H1 (cell line): ENCODE measurements at regions not wholly inside any gene's neighbourhood (a gene's known extent, or its start where the extent isn't known, plus 50 kb on each side); places are given as distances from the start of the nearest gene placed in this dataset.

ENCODE experiments used
- CTCF ChIA-PET: fragments of 300-600 bp; sonication (Branson Sonifier 250); formaldehyde crosslinking; loops from one replicate; lab custom pipeline; 2021; ENCODE audit not compliant: partially characterized antibody; lab: Charles Lee
- POLR2A ChIA-PET: fragments of 300-600 bp; sonication (Branson Sonifier 250); formaldehyde crosslinking; loops from one replicate; lab custom pipeline; 2021; ENCODE audit warnings: inconsistent platforms; ENCODE audit not compliant: partially characterized antibody; lab: Charles Lee
- DNase-seq, 2 experiments: peaks; one replicate each; pipeline versions ENCODE4 v3.0.0 to v3.0.0-alpha.2; 2010 to 2022; ENCODE audit warnings: low spot score in 2 of 2, low read depth in 1 of 2, mixed read lengths in 1 of 2
- FAIRE-seq: peaks from 2 replicates; lab custom pipeline; 2011; peaks lifted over from hg19 to GRCh38; lab: Jason Lieb, UNC
- H2AFZ ChIP-seq: 2 replicates; pipeline ENCODE4 v1.8.1; 2012; ENCODE audit warnings: low read length, inconsistent platforms
- H2AK5ac ChIP-seq: 2 replicates; pipeline ENCODE4 v1.6.1; 2013; ENCODE audit warnings: low read depth, low read length
- H2BK120ac ChIP-seq: replicated peaks from 2 replicates; pipeline ENCODE3; 2013; ENCODE audit warnings: low read depth, low read length, inconsistent platforms
- H2BK12ac ChIP-seq: 2 replicates; pipeline ENCODE4 v1.6.1; 2013; ENCODE audit warnings: low read depth, low read length
- H2BK15ac ChIP-seq: 2 replicates; pipeline ENCODE4 v1.6.1; 2013; ENCODE audit warnings: low read length
- H2BK20ac ChIP-seq: 2 replicates; pipeline ENCODE4 v1.6.1; 2013; ENCODE audit warnings: low read length
- H2BK5ac ChIP-seq: 2 replicates; pipeline ENCODE4 v1.6.1; 2013; ENCODE audit warnings: low read depth, low read length
- H3K14ac ChIP-seq: 2 replicates; pipeline ENCODE4 v1.6.1; 2013; ENCODE audit warnings: inconsistent platforms; ENCODE audit not compliant: insufficient read length
- H3K18ac ChIP-seq: 2 replicates; pipeline ENCODE4 v1.6.1; 2013; ENCODE audit warnings: low read length; ENCODE audit errors: extremely low read depth
- H3K23ac ChIP-seq: 2 replicates; pipeline ENCODE4 v1.6.1; 2013; ENCODE audit warnings: inconsistent platforms; ENCODE audit not compliant: insufficient read length
- H3K23me2 ChIP-seq: 2 replicates; pipeline ENCODE4 v1.6.1; 2013; ENCODE audit warnings: low read depth, low read length
- H3K27ac ChIP-seq: 2 replicates; pipeline ENCODE4 v1.6.1; 2011; ENCODE audit warnings: low read depth, low read length, inconsistent platforms
- H3K27me3 ChIP-seq, 4 experiments: replicated peaks in 1 of 4; 1 replicate in 1 of 4; 2 replicates in 3 of 4; pipeline versions ENCODE4 v1.6.1 to v1.8.1; 2011 to 2013; ENCODE audit warnings: low read length in 3 of 4, mild to moderate bottlenecking in 3 of 4, inconsistent platforms in 2 of 4, mixed read lengths in 2 of 4, moderate library complexity in 1 of 4; ENCODE audit not compliant: control insufficient read depth in 3 of 4, insufficient read depth in 3 of 4; ENCODE audit errors: extremely low read depth in 1 of 4
- H3K36me3 ChIP-seq, 4 experiments: 2 replicates each; pipeline versions ENCODE4 v1.6.1 to v1.8.1; 2011 to 2013; ENCODE audit warnings: mild to moderate bottlenecking in 4 of 4, low read length in 3 of 4, moderate library complexity in 2 of 4, control low read depth in 1 of 4, inconsistent platforms in 1 of 4; ENCODE audit not compliant: insufficient read depth in 4 of 4, control insufficient read depth in 2 of 4
- H3K4ac ChIP-seq: replicated peaks from 2 replicates; pipeline ENCODE3; 2013; ENCODE audit warnings: low read length, low read depth, mixed read lengths, inconsistent platforms; ENCODE audit not compliant: insufficient read length
- H3K4me1 ChIP-seq, 4 experiments: replicated peaks in 1 of 4; 1 replicate in 1 of 4; 2 replicates in 3 of 4; pipeline versions ENCODE4 v1.6.1 to v1.8.1; 2011 to 2013; ENCODE audit warnings: low read length in 3 of 4, inconsistent platforms in 2 of 4, mixed read lengths in 1 of 4; ENCODE audit not compliant: insufficient read depth in 4 of 4, control insufficient read depth in 3 of 4
- H3K4me2 ChIP-seq, 2 experiments: 2 replicates each; pipeline versions ENCODE4 v1.6.1 to v1.8.1; 2011 to 2013; ENCODE audit warnings: low read depth in 2 of 2, low read length in 2 of 2, control low read depth in 1 of 2, inconsistent platforms in 1 of 2, mild to moderate bottlenecking in 1 of 2; ENCODE audit not compliant: insufficient read depth in 1 of 2
- H3K4me3 ChIP-seq, 4 experiments: fragments of 200-600, 300-600 bp in 1 of 4; sonication (generic), shearing (Covaris generic), sonication (Bioruptor Twin) in 1 of 4; 2 replicates each; pipeline versions ENCODE4 v1.5.1 to v1.8.1; 2011 to 2016; ENCODE audit warnings: low read length in 4 of 4, low read depth in 3 of 4, control low read depth in 2 of 4, inconsistent platforms in 2 of 4, mild to moderate bottlenecking in 2 of 4, mixed read lengths in 1 of 4, moderate library complexity in 1 of 4; ENCODE audit not compliant: insufficient read depth in 2 of 4; ENCODE audit errors: extremely low read depth in 1 of 4
- H3K56ac ChIP-seq: replicated peaks from 2 replicates; pipeline ENCODE3; 2013; ENCODE audit warnings: low read depth, mild to moderate bottlenecking, mixed read lengths, low read length, inconsistent platforms; ENCODE audit not compliant: insufficient read length
- H3K79me1 ChIP-seq: 2 replicates; pipeline ENCODE4 v1.6.1; 2013; ENCODE audit warnings: low read depth, low read length, control low read depth
- H3K79me2 ChIP-seq, 2 experiments: 2 replicates each; pipeline versions ENCODE4 v1.6.1 to v1.8.1; 2012 to 2013; ENCODE audit warnings: low read length in 2 of 2, mild to moderate bottlenecking in 2 of 2, inconsistent platforms in 1 of 2; ENCODE audit not compliant: insufficient read depth in 2 of 2, control insufficient read depth in 1 of 2
- H3K9ac ChIP-seq, 4 experiments: replicated peaks in 1 of 4; 1 replicate in 1 of 4; 2 replicates in 3 of 4; pipeline versions ENCODE4 v1.6.1 to v1.8.1; 2011 to 2013; ENCODE audit warnings: low read depth in 3 of 4, low read length in 3 of 4, control low read depth in 2 of 4, mild to moderate bottlenecking in 2 of 4, moderate library complexity in 2 of 4, inconsistent platforms in 1 of 4; ENCODE audit errors: extremely low read depth in 1 of 4
- H3K9me3 ChIP-seq, 2 experiments: 2 replicates each; pipeline versions ENCODE4 v1.6.1 to v1.8.1; 2012 to 2013; ENCODE audit warnings: mild to moderate bottlenecking in 2 of 2, moderate library complexity in 2 of 2, control low read depth in 1 of 2, inconsistent platforms in 1 of 2, low read depth in 1 of 2, low read length in 1 of 2, mixed read lengths in 1 of 2; ENCODE audit not compliant: insufficient read depth in 2 of 2
- H4K20me1 ChIP-seq, 2 experiments: replicated peaks in 1 of 2; 2 replicates each; pipeline versions ENCODE3 to v1.8.1; 2011 to 2013; ENCODE audit warnings: inconsistent platforms in 2 of 2, low read length in 2 of 2, mild to moderate bottlenecking in 1 of 2; ENCODE audit not compliant: insufficient read depth in 2 of 2, control insufficient read depth in 1 of 2
- H4K5ac ChIP-seq: 2 replicates; pipeline ENCODE4 v1.6.1; 2013; ENCODE audit warnings: low read length, low read depth, mixed read lengths, inconsistent platforms; ENCODE audit not compliant: insufficient read length
- H4K8ac ChIP-seq: 2 replicates; pipeline ENCODE4 v1.8.0; 2013; ENCODE audit warnings: mild to moderate bottlenecking, moderate library complexity, low read length, inconsistent platforms; ENCODE audit not compliant: insufficient read depth; ENCODE audit errors: extremely low read depth
- H4K91ac ChIP-seq: replicated peaks from 2 replicates; pipeline ENCODE3; 2013; ENCODE audit warnings: low read length, mixed read lengths, inconsistent platforms; ENCODE audit not compliant: insufficient read length
- ATF3 ChIP-seq: IDR thresholded peaks from 2 replicates; pipeline ENCODE4 v1.6.1; 2011; ENCODE audit warnings: low read depth, mild to moderate bottlenecking, low read length; ENCODE audit not compliant: insufficient read depth
- CBX8 ChIP-seq: fragments of 300-800, 300-1000 bp; sonication (generic); IDR thresholded peaks from 2 replicates; pipeline ENCODE4 v1.7.1; 2016; ENCODE audit warnings: low read depth, low read length, borderline replicate concordance
- CHD1 ChIP-seq: IDR thresholded peaks from 2 replicates; pipeline ENCODE4 v1.6.1; 2012; ENCODE audit warnings: low read depth, low read length, improper control_type of control experiment
- E2F6 ChIP-seq: IDR thresholded peaks from 2 replicates; pipeline ENCODE4 v1.6.1; 2012; ENCODE audit warnings: inconsistent platforms
- EZH2 ChIP-seq: fragments of 200-600 bp; sonication (generic); IDR thresholded peaks from 2 replicates; pipeline ENCODE4 v1.7.1; 2012; ENCODE audit warnings: low read depth, mild to moderate bottlenecking, moderate library complexity, low read length, inconsistent platforms; ENCODE audit not compliant: severe bottlenecking
- FOSL1 ChIP-seq: IDR thresholded peaks from 2 replicates; pipeline ENCODE4 v1.6.1; 2011; ENCODE audit warnings: mild to moderate bottlenecking, low read depth, low read length, moderate library complexity; ENCODE audit not compliant: insufficient read depth
- NRF1 ChIP-seq: IDR thresholded peaks from 2 replicates; pipeline ENCODE4 v1.6.1; 2011; ENCODE audit warnings: mild to moderate bottlenecking, low read depth, low read length, improper control_type of control experiment
- PHF8 ChIP-seq: fragments of 200-600 bp; sonication (generic); conservative IDR thresholded peaks from 2 replicates; pipeline ENCODE4 v1.7.1; 2012; ENCODE audit warnings: low read depth, mild to moderate bottlenecking, inconsistent platforms, low read length, moderate library complexity
- POU5F1 ChIP-seq: IDR thresholded peaks from 2 replicates; pipeline ENCODE4 v1.6.1; 2011; ENCODE audit warnings: low read depth, mild to moderate bottlenecking, low read length, moderate library complexity
- RBBP5 ChIP-seq: IDR thresholded peaks from 2 replicates; pipeline ENCODE4 v1.7.1; 2012; ENCODE audit warnings: low read depth, mild to moderate bottlenecking, inconsistent platforms, low read length, moderate library complexity, borderline replicate concordance
- RFX5 ChIP-seq: IDR thresholded peaks from 2 replicates; pipeline ENCODE4 v1.6.1; 2011; ENCODE audit warnings: low read depth, low read length, improper control_type of control experiment, borderline replicate concordance
- TAF7 ChIP-seq: optimal IDR thresholded peaks from 2 replicates; pipeline ENCODE3; 2011; ENCODE audit warnings: low read depth, mild to moderate bottlenecking, inconsistent platforms, low read length, moderate library complexity, borderline replicate concordance
- WGBS, 2 experiments: shearing (Covaris generic) in 1 of 2; methylation state at CpG; one replicate each; pipeline versions ENCODE4 v1.1.6 to v1.1.7; 2013 to 2015; ENCODE audit warnings: low lambda C conversion rate in 2 of 2, mixed read lengths in 2 of 2, inconsistent platforms in 1 of 2, low coverage in 1 of 2, missing lambda C conversion rate in 1 of 2; ENCODE audit not compliant: insufficient replicate concordance in 2 of 2, insufficient coverage in 1 of 2, insufficient read length in 1 of 2; ENCODE audit errors: extremely low coverage in 1 of 2, missing lambda C conversion rate in 1 of 2; 5-methylcytosine and 5-hydroxymethylcytosine counted together

- H4K20me1 ChIP-seq: no peaks in the 10 kb centered on the region
- no peak overlapping the region for H2BK120ac ChIP-seq
- H2BK15ac ChIP-seq: no peak overlapping the region
- H3K27ac ChIP-seq: no peak overlapping the region
- no peak for FAIRE-seq
- POLR2A ChIA-PET: no interaction called here
- no peak overlapping the region for H3K56ac ChIP-seq
- H3K9ac ChIP-seq: no peak overlapping the region
- H2AFZ ChIP-seq: no peak overlapping the region
- no peak overlapping the region for H2BK5ac ChIP-seq
- H3K4me1 ChIP-seq: no peaks in the 10 kb centered on the region
- TF ChIP-seq ATF3: no peak
- TF ChIP-seq E2F6: no peak
- no peak for TF ChIP-seq RBBP5
- TF ChIP-seq EZH2: no peak
- no peak for TF ChIP-seq FOSL1
- no peak for TF ChIP-seq POU5F1
- TF ChIP-seq CHD1: no peak
- no peak for TF ChIP-seq NRF1
- TF ChIP-seq CBX8: no peak
- no peak for TF ChIP-seq PHF8
- no peak for TF ChIP-seq RFX5
- TF ChIP-seq TAF7: no peak
- TF ChIP-seq, all 59 proteins: peak for 0
- Histone ChIP-seq H3K27me3 (no peaks in the 10 kb centered on the region), H2AK5ac (no peak overlapping the region), H3K9me3 (no peaks in the 10 kb centered on the region), H3K4me3 (no peak overlapping the region), H2BK20ac (no peak overlapping the region), H4K8ac (no peak overlapping the region), H3K79me1 (no peaks in the 10 kb centered on the region), H3K23ac (no peak overlapping the region), H3K36me3 (no peaks in the 10 kb centered on the region), H4K91ac (no peak overlapping the region), H3K4me2 (no peak overlapping the region), H3K79me2 (no peaks in the 10 kb centered on the region), H3K14ac (no peak overlapping the region), H4K5ac (no peak overlapping the region), H2BK12ac (no peak overlapping the region), H3K23me2 (no peaks in the 10 kb centered on the region), H3K4ac (no peak overlapping the region), H3K18ac (no peak overlapping the region)
- no peak for DNase-seq
- CTCF ChIA-PET: interaction anchor here (0.7 to 1.7 kb wide), 3 partner anchors 54 to 121 kb away, joined by 3 to 4 read pairs (median 3); no protein-coding TSS in a partner anchor
- WGBS, 2 experiments: 94% methylated on average over 1 of the region's 1 CpG; no CpG with 5 or more reads in 1 of the 2 experiments
These were observed 222.3 kb downstream of the YTHDC2 start for GRCh38 chr5:113735751-113736150.
